HepG2 (cell line): ENCODE measurements at regions not wholly inside any gene's neighbourhood (a gene's known extent, or its start where the extent isn't known, plus 50 kb on each side); places are given as distances from the start of the nearest gene placed in this dataset.

Source experiments
- NCOA5 ChIP-seq: sonication (generic); formaldehyde crosslinking; IDR thresholded peaks from 2 replicates; pipeline ENCODE4 v1.4.0; 2020; ENCODE audit warnings: missing genetic modification reagents
- POLR2A ChIP-seq, 2 experiments: IDR thresholded peaks; 2 replicates each; pipeline ENCODE4 v1.6.1; 2011; ENCODE audit warnings: low read depth in 2 of 2, low read length in 2 of 2, mild to moderate bottlenecking in 1 of 2, moderate library complexity in 1 of 2; ENCODE audit not compliant: insufficient read depth in 1 of 2
- ZNF205 ChIP-seq: IDR thresholded peaks from 2 replicates; pipeline ENCODE4 v1.6.1; 2018; ENCODE audit warnings: missing biosample characterization, missing genetic modification reagents
- ZNF230 ChIP-seq: sonication (generic); formaldehyde crosslinking; IDR thresholded peaks from 2 replicates; pipeline ENCODE4 v1.4.0; 2020; ENCODE audit warnings: mild to moderate bottlenecking, missing genetic modification reagents
- ZNF431 ChIP-seq: sonication (generic); formaldehyde crosslinking; IDR thresholded peaks from 2 replicates; pipeline ENCODE4 v1.9.0; 2022; ENCODE audit warnings: missing genetic modification reagents, low read depth, mild to moderate bottlenecking, borderline replicate concordance
- ZSCAN30 ChIP-seq: sonication (generic); formaldehyde crosslinking; IDR thresholded peaks from 2 replicates; pipeline ENCODE4 v1.5.0; 2020; ENCODE audit warnings: mild to moderate bottlenecking, missing genetic modification reagents
- TF ChIP-seq, protein P1 (sequence below): sonication (generic); formaldehyde crosslinking; IDR thresholded peaks from 2 replicates; pipeline ENCODE4 v1.5.1; 2020; ENCODE audit warnings: missing genetic modification reagents, mild to moderate bottlenecking, borderline replicate concordance
- TF ChIP-seq, protein P2 (sequence below): sonication (generic); formaldehyde crosslinking; IDR thresholded peaks from 2 replicates; pipeline ENCODE4 v1.5.1; 2020; ENCODE audit warnings: mild to moderate bottlenecking, missing genetic modification reagents, borderline replicate concordance

DNA sequence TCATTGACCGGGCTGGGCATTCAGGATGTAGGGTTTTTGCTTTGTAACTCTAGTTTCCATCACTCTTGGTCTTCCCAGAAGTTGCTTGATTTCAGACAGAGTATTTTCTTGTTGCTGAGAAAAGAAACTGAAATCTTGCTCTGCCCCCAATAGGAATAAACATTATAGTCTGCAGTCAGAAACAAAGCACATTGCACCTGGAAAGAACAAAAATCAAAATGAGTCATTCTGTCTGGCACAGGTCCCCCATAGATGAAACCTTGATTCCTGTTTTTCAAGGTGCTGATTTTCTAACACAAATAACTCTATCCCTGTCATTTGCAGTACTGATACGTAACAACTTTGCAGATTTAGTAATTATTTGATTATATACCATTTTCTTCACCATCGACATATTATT is 232.1 kb downstream of the FBXO4 start (continued):
- TF ChIP-seq, protein P1, sequence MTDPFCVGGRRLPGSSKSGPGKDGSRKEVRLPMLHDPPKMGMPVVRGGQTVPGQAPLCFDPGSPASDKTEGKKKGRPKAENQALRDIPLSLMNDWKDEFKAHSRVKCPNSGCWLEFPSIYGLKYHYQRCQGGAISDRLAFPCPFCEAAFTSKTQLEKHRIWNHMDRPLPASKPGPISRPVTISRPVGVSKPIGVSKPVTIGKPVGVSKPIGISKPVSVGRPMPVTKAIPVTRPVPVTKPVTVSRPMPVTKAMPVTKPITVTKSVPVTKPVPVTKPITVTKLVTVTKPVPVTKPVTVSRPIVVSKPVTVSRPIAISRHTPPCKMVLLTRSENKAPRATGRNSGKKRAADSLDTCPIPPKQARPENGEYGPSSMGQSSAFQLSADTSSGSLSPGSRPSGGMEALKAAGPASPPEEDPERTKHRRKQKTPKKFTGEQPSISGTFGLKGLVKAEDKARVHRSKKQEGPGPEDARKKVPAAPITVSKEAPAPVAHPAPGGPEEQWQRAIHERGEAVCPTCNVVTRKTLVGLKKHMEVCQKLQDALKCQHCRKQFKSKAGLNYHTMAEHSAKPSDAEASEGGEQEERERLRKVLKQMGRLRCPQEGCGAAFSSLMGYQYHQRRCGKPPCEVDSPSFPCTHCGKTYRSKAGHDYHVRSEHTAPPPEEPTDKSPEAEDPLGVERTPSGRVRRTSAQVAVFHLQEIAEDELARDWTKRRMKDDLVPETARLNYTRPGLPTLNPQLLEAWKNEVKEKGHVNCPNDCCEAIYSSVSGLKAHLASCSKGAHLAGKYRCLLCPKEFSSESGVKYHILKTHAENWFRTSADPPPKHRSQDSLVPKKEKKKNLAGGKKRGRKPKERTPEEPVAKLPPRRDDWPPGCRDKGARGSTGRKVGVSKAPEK (CRISPR knock-in tag): no peak
- TF ChIP-seq NCOA5 (CRISPR knock-in tag): no peak
- no peak for TF ChIP-seq ZNF431 (CRISPR knock-in tag)
- TF ChIP-seq POLR2A (IDR thresholded peaks at IDR 0.05; ENCODE audit: insufficient read depth in 1 of 2, low read depth in 2 of 2, low read length in 2 of 2): no peak
- TF ChIP-seq ZSCAN30 (CRISPR knock-in tag): no peak
- TF ChIP-seq ZNF230 (CRISPR knock-in tag): no peak
- no peak for TF ChIP-seq ZNF205 (CRISPR knock-in tag)
- TF ChIP-seq, protein P2, sequence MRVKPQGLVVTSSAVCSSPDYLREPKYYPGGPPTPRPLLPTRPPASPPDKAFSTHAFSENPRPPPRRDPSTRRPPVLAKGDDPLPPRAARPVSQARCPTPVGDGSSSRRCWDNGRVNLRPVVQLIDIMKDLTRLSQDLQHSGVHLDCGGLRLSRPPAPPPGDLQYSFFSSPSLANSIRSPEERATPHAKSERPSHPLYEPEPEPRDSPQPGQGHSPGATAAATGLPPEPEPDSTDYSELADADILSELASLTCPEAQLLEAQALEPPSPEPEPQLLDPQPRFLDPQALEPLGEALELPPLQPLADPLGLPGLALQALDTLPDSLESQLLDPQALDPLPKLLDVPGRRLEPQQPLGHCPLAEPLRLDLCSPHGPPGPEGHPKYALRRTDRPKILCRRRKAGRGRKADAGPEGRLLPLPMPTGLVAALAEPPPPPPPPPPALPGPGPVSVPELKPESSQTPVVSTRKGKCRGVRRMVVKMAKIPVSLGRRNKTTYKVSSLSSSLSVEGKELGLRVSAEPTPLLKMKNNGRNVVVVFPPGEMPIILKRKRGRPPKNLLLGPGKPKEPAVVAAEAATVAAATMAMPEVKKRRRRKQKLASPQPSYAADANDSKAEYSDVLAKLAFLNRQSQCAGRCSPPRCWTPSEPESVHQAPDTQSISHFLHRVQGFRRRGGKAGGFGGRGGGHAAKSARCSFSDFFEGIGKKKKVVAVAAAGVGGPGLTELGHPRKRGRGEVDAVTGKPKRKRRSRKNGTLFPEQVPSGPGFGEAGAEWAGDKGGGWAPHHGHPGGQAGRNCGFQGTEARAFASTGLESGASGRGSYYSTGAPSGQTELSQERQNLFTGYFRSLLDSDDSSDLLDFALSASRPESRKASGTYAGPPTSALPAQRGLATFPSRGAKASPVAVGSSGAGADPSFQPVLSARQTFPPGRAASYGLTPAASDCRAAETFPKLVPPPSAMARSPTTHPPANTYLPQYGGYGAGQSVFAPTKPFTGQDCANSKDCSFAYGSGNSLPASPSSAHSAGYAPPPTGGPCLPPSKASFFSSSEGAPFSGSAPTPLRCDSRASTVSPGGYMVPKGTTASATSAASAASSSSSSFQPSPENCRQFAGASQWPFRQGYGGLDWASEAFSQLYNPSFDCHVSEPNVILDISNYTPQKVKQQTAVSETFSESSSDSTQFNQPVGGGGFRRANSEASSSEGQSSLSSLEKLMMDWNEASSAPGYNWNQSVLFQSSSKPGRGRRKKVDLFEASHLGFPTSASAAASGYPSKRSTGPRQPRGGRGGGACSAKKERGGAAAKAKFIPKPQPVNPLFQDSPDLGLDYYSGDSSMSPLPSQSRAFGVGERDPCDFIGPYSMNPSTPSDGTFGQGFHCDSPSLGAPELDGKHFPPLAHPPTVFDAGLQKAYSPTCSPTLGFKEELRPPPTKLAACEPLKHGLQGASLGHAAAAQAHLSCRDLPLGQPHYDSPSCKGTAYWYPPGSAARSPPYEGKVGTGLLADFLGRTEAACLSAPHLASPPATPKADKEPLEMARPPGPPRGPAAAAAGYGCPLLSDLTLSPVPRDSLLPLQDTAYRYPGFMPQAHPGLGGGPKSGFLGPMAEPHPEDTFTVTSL (CRISPR knock-in tag): no peak
- TF ChIP-seq, all 625 proteins: peak for 0
